ENCODE measurements at regions not wholly inside any gene's neighbourhood (a gene's known extent, or its start where the extent isn't known, plus 50 kb on each side); places are given as distances from the start of the nearest gene placed in this dataset.
A peak's percentile ranks its signal among the peaks of the same experiment; 100 is the strongest.

DNA sequence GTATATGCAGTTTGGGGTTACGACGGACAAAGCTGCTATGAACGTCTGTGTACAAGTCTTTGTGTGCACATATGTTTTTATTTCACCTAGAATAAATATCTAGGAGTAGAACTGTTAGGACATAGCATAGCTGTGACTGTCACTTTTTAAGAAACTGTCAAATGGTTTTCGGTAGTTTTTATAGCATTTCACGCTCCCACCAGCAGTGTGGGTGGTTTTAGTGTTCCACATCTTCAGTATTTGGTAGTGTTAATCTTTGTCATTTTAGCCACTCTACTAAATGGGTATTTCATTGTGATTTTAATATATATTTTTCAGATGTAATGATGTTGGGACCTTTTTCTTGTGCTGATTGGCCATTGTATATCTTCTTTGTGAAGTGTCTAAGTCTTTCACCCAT, 109.1 kb upstream of the BCAT1 start:
- ATAC-seq (no peak), DNase-seq (no peak)

- DNase-seq: no peak
These were observed 107.7 kb upstream of the BCAT1 start for GRCh38 chr12:25056486-25057130.

DNA sequence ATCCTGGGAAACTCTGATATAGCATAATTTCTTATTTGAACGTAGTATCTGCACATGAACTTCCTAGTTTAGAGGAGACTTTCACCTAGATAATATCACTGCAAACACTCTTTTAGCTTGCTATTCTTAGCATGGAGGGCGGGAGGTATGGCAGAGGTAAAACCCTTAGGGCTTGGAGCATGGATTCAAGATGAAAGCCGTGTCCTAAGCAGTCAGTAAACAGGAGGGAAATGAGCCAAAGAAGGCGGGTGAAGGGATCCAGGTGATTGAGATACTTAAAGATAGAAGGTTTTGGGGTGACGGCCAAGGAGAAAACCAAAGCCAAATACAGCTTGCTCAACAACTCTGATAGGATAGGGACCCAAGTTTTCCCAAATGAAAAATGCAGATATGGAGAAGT, 107.1 kb upstream of the BCAT1 start:
- no peak for DNase-seq
- ATAC-seq: no peak

More at GRCh38 chr12:25056486-25057130, 107.7 kb upstream of the BCAT1 start:
- no peak for ATAC-seq

DNA sequence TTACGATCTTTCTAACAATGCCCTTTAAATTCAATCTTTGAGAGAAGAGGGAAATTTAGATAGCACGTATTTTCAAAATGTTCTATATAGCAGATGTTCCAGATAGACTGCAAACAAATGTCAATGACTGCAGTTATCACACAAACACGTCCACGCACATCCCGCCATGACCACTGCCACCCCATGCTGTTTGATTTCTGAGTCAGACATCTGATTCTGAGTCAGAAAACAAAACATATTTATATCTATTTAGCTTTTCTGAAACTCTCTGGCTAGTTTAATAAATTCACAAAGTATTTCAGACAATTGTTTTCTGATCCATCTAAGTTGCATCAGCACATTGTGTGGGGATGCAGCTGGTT, 105.9 kb upstream of the BCAT1 start:
- peak; percentile 64 for DNase-seq
- ATAC-seq: peak; percentile 29

DNA sequence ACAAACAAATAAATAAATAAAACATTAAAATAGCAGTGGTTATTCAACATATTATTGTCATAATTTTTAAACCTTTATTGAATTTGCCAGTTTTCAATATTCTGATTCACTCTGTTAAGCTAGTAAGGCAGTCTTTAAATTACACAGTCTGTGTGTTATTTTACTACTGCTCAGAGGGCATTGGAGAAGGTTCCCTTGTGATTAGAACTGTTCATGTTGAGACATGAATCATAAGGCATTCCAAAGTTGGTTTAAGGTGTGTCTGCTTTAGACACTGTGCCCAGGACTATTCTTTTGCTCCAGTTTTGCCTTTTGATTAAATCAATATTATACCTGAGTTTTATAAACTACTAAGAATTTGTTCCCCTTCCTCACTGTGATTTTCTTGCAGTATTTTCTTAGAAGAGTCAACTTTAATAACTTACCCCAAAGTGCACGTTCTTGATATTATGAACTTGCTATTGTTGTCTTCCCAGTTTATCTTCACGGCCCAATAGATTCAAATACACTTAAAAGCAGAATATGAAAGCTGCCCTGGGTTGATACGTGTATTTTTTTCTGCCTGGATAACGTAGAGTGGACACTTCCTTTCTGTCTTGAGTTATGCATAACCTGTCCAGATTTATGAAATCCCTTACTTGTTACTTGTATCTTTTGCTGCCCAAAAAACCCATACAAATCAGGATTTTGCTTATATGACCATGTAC, 105.3 kb upstream of the BCAT1 start:
- DNase-seq (no peak), ATAC-seq (no peak)

- DNase-seq (no peak), ATAC-seq (no peak)
These were observed 104.0 kb upstream of the BCAT1 start for GRCh38 chr12:25052914-25053211.

DNA sequence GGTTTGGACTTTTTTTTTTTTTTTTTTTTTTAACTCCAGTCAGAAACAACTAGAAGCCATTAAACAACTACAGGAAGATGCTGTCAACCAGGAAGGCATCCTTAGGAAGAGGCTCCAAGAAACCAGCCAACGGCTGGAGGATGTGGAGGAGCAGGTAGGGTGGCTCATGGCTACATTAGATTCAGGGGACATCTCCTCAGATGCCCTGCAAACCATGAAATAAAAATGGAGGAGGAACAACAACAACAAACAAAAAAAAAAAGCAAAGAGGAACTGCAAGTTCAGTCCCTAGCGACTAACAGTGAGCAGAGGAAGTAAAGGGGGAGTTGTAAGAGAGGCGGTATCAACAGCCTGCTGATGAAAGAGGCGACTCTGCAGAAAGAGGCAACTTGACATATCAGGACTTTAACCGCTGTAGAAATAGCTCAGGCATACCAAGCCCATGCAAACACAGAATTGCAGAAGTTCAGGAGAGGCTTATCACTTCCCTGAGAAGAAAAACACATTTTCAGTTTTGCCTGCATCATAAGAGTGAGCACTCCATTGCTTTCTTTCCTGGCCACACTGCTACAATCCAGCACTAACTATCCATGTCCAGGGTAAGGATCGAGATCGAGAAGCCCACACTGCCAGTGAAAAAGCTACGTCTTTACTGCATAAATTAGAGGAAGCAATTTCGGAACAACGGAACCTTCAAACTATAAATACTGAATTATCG, 103.5 kb upstream of the BCAT1 start:
- DNase-seq (peak; percentile 36), ATAC-seq (peak; percentile 72)

DNA sequence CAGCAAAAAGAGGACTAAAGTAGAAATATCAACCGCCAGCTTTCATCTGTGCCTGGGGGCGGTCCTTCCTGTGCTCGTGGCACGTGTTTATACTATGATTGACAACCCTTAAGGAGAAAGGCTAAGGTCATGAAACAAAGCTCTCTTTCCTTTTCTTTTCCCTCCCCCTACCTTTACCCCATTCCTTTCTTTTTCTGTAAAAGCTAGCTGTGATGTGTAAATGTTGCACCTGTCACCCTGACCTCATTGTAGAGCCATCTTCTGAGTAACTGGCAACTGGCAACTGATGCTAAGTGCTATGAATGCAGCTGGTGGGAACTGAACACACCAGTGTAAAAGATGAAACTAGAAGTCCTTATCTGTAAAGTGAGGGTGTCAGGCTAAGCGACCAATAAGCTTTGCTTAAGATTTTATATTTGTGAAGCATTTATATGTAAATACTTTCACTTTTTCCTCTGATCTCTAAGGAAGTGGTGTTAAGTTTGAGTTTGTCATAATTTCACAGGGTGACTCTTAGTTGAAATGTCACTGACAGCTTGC, 102.8 kb upstream of the BCAT1 start:
- peak; percentile 83 for ATAC-seq
- peak; percentile 52 for DNase-seq

GRCh38 chr12:25051171-25051570, 102.3 kb upstream of the BCAT1 start:
- DNase-seq (no peak), ATAC-seq (no peak)

DNA sequence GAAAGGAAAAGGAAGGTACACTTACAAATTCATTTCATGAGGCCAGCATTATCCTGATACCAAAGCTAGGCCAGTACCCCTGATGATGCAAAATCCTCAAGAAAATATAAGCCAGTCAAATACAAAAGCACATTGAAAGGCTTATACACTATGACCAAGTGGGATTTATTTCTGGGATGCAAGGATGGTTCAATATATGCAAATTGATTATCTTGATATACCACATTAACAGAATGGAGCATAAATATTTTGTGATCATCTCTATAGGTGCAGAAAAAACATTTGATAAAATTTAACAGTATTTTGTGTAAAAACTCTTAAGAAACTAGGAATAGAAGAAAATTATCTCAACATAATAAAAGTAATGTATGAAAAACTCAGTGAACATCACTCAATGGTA, 97.0 kb upstream of the BCAT1 start:
- ATAC-seq: no peak
- DNase-seq: no peak

DNA sequence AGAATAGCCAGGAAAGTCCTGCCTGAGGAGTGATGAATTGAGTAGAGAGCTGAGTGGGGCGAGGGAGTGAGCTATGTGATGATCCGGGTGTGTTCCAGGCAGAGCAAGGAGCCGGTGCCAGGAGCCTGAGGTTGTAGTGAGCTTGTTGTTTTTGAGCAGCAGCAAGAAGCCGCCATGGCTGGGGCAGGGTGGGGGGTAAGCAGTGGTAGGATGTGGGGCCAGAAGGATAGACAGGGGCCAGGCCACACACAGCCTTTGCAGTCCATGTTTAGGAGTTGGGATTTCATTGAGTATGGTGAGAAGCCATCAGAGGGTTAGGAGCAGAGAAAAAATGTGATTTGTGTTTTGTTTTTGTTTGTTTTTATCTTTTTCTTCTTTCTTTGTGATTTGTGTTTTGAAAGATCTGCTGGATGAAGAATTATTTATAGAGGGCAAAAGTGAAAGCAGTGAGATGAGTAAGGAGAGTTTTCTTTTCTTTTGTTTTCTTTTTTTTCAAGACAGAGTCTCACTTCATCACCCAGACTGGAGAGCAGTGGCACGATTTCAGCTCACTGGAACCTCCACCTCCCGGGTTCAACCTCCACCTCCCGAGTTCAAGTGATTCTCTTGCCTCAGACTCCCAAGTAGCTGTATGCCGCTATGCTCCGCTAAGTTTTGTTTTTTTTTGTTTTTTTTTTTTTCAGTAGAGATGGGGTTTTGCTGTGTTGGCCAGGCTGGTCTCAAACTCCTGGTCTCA, 92.3 kb upstream of the BCAT1 start:
- ATAC-seq (peak; percentile 14), DNase-seq (no peak)

DNA sequence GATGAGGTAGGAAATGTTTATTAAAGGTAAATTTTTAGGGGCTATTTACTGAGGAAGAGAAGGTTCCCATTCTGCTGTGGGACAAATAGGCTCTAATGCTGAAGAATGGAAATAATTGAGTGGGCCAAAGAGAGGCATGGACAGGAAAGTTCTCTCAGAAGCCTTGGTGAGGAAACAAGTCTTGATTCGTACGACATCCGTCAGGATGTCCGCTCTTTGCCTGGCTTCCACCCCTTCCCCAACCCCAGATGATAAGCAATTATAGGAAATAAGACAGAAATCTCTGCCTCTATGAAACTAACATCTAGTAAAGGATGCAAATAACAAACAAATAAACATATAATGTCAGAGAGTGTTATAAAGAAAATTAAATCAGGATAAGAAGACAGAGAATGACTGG, 91.7 kb upstream of the BCAT1 start:
- DNase-seq: no peak

GRCh38 chr12:25034676-25035075, 85.8 kb upstream of the BCAT1 start:
- no peak for ATAC-seq

More for the DNA sequence above, 91.7 kb upstream of the BCAT1 start:
- no peak for ATAC-seq

DNA sequence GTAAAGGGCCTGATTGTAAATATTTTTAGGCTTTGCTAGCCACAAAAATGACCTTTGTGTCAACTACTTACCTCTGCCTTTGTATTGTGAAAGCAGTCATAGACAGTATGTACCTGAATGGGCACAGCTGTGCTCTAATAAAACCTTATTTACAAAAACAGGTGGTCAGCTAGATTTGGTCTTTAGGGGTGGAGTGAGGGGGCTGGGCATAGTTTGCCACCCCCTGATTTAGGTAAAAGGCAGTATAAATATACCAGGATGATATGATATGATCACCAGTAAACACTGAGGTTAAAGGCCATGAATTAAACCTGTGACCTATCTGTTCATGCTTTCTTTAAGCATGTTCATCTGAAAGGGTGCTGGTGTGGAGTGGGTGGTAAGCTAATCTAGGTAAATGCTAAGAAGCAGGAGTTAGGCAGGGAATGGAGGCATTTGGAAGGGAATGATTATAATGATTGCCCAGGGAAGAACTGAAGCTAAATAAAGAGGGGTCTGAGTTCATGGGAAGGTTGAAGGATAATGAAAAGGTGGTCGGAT, 77.1 kb upstream of the BCAT1 start:
- no peak for DNase-seq
- ATAC-seq: no peak

More at GRCh38 chr12:25034676-25035075, 85.8 kb upstream of the BCAT1 start:
- no peak for DNase-seq

DNA sequence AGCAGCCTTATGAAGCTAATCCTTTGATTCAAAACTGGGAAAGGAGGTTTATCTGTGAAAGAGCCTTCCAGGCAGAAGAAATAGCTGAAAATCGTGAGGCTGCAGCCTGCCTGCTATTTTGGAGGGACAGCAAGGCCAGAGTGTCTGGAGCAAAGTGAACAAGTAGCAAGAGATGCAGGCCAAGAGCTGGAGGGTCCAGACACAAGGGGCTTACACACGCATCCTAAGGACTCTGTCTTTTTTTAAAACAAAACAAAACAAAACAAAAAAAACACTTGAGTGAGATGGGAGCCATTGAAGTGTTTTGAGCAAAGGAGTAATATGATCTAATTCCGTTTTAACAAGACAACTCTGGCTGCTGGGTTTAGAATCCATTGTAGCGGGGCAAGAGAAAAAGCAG, 76.4 kb upstream of the BCAT1 start:
- DNase-seq: no peak
- no peak for ATAC-seq

GRCh38 chr12:25023808-25024207, 74.9 kb upstream of the BCAT1 start:
- ATAC-seq (no peak), DNase-seq (no peak)

- ATAC-seq (no peak), DNase-seq (no peak)
These were observed 71.8 kb upstream of the BCAT1 start for GRCh38 chr12:25020621-25021243.

DNA sequence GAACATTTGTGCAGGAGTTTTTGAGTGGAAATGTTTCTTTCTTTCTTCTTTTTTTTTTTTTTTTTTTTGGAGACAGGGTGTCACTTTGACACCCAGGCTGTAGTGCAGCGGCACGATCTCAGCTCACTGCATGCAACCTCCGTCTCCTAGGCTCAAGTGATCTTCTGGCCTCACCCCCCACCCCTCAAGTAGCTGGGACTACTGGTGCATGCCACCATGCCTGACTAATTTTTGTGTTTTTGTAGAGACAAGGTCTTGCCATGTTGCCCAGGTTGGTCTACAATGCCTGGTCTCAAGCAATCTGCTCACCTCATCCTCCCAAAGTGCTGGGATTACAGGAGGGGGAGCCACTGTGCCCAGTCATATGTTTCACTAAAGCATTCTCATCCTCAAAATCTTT, 69.2 kb upstream of the BCAT1 start:
- ATAC-seq (no peak), DNase-seq (no peak)

- DNase-seq (no peak), ATAC-seq (no peak)
These were observed 68.4 kb upstream of the BCAT1 start for GRCh38 chr12:25017336-25017735.

- no peak for ATAC-seq
These were observed 66.1 kb upstream of the BCAT1 start for GRCh38 chr12:25014961-25015360.

GRCh38 chr12:25013061-25013460, 64.2 kb upstream of the BCAT1 start:
- no peak for ATAC-seq
- no peak for DNase-seq

More at GRCh38 chr12:25014961-25015360, 66.1 kb upstream of the BCAT1 start:
- DNase-seq: no peak
